Skeletal muscle tissue (tissue), 3 donors: ENCODE measurements at regions not wholly inside any gene's neighbourhood (a gene's known extent, or its start where the extent isn't known, plus 50 kb on each side); places are given as distances from the start of the nearest gene placed in this dataset.

Experiments used
- H3K27ac ChIP-seq: one replicate; pipeline ENCODE4 v1.7.0; 2013; ENCODE audit warnings: mild to moderate bottlenecking, low read depth, low read length, inconsistent platforms
- H3K27me3 ChIP-seq, 3 donors: one replicate each; pipeline ENCODE4 v1.7.0; 2013; ENCODE audit warnings: low read length in 3 of 3; ENCODE audit not compliant: control insufficient read depth in 3 of 3, insufficient read depth in 3 of 3
- H3K36me3 ChIP-seq, 3 donors: one replicate each; pipeline ENCODE4 v1.7.0; 2013; ENCODE audit warnings: low read length in 3 of 3; ENCODE audit not compliant: control insufficient read depth in 3 of 3, insufficient read depth in 3 of 3
- H3K4me1 ChIP-seq, 3 donors: one replicate each; pipeline ENCODE4 v1.7.0; 2013; ENCODE audit warnings: low read length in 3 of 3, mild to moderate bottlenecking in 3 of 3; ENCODE audit not compliant: control insufficient read depth in 3 of 3, insufficient read depth in 3 of 3
- H3K4me3 ChIP-seq, 3 donors: one replicate each; pipeline ENCODE4 v1.7.0; 2013; ENCODE audit warnings: low read length in 3 of 3
- H3K9ac ChIP-seq, 3 donors: one replicate each; pipeline ENCODE4 v1.7.0; 2013; ENCODE audit warnings: low read length in 3 of 3, mild to moderate bottlenecking in 3 of 3, moderate library complexity in 2 of 3, low read depth in 1 of 3
- H3K9me3 ChIP-seq, 3 donors: one replicate each; pipeline ENCODE4 v1.7.0; 2013; ENCODE audit warnings: low read length in 3 of 3; ENCODE audit not compliant: control insufficient read depth in 3 of 3
- donor health status: Osteomylitis.

GRCh38 chr1:118340928-118341910, 156.2 kb upstream of the SPAG17 start:
- Histone ChIP-seq H3K36me3 (no peaks in the 10 kb centered on the region), H3K4me3 (no peak overlapping the region), H3K9ac (no peak overlapping the region), H3K27ac (no peak overlapping the region), H3K27me3 (no peaks in the 10 kb centered on the region), H3K9me3 (no peaks in the 10 kb centered on the region), H3K4me1 (peaks cover 0 to 7% (median 0%) of the 10 kb centered on the region in 3 donors)

DNA sequence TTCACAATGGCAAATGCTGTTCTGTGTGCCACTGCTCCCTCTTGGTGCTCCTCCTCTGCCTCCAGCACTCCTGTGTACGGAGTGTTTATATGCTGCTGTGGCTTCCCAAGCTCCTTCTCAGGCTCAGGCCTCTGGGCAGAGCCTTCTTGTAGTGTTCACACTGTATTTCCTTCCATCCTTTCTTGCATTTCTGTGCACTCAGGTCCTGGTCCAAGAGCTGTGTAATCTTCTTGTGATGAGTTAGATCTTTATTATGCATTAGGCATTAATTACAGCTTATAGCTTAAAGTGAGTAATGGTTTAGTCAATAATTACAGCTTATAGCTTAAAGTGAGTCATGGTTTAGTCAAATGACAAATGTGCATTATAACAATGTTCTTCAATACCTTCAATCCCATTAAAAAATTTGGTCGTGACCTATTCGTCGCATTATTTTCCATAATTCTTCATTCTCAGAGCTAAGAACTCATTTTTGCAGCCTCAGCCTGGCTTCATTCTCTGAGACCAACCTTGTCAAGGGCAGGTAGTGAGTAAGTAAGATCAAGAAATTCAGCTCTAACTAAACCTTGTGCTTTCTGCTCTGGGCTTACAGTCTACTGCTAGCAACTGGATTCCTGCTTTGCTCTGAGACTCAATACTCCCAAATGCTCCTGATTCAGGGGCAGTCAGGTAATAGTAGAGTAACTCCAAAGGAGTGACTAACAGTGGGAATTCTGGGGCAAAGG, 154.5 kb upstream of the SPAG17 start:
- no peaks in the 10 kb centered on the region for H3K36me3 ChIP-seq
- H3K9me3 ChIP-seq, result no peaks in the 10 kb centered on the region
- H3K27me3 ChIP-seq, result no peaks in the 10 kb centered on the region
- H3K9ac ChIP-seq, result no peak overlapping the region
- no peak overlapping the region for H3K27ac ChIP-seq
- H3K4me1 ChIP-seq, result peaks cover 0 to 7% (median 0%) of the 10 kb centered on the region in 3 donors
- no peak overlapping the region for H3K4me3 ChIP-seq

DNA sequence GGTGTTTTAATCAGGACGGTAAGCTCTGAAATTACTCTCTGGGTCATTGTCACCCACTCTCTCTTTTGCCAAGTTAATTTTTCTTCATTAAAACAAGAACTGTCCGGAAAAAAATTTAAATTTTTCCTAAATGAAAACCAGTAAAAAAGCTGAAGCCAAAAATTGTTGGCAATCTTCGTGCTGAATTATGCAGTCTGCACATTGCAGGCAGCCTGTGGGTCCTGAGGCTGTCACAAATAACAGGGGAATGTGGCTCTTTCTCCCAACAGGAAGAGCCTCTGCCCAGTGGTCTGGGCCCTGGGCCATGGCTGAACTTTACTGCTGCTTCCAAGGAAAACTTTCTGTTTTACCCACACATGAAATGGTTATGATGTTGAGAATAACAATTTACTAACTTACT, 153.9 kb upstream of the SPAG17 start:
- Histone ChIP-seq H3K36me3 (no peaks in the 10 kb centered on the region), H3K27ac (no peak overlapping the region), H3K4me3 (no peak overlapping the region), H3K9ac (no peak overlapping the region), H3K4me1 (peaks cover 0 to 7% (median 0%) of the 10 kb centered on the region in 3 donors), H3K9me3 (no peaks in the 10 kb centered on the region), H3K27me3 (no peaks in the 10 kb centered on the region)

DNA sequence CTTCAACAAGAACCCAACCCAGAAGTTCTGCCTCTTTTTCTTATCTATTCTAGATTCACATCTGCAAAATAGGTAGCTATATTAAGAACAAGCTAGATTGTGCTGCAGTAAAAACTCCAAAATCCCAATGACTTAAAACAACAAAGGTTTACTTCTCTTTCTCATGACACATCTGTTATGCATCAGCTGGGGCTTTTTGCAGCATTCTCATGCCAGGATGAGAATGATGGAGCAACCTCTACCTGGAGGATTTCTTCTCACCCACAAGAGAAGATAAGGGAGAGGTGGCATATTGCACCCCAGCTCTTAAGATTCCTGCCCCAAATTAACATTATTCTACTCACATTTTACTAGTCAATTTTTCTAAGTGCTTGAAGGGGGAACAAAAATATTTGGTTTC, 152.3 kb upstream of the SPAG17 start:
- no peaks in the 10 kb centered on the region for H3K9me3 ChIP-seq
- peaks cover 0 to 7% (median 0%) of the 10 kb centered on the region in 3 donors for H3K4me1 ChIP-seq
- no peak overlapping the region for H3K4me3 ChIP-seq
- no peaks in the 10 kb centered on the region for H3K36me3 ChIP-seq
- H3K9ac ChIP-seq, result no peak overlapping the region
- H3K27me3 ChIP-seq, result no peaks in the 10 kb centered on the region
- no peak overlapping the region for H3K27ac ChIP-seq

GRCh38 chr1:118335331-118335732, 150.3 kb upstream of the SPAG17 start:
- Histone ChIP-seq H3K9me3 (no peaks in the 10 kb centered on the region), H3K4me3 (no peak overlapping the region), H3K27ac (no peak overlapping the region), H3K36me3 (no peaks in the 10 kb centered on the region), H3K9ac (no peak overlapping the region), H3K4me1 (peaks cover 0 to 5% (median 0%) of the 10 kb centered on the region in 3 donors), H3K27me3 (no peaks in the 10 kb centered on the region)

DNA sequence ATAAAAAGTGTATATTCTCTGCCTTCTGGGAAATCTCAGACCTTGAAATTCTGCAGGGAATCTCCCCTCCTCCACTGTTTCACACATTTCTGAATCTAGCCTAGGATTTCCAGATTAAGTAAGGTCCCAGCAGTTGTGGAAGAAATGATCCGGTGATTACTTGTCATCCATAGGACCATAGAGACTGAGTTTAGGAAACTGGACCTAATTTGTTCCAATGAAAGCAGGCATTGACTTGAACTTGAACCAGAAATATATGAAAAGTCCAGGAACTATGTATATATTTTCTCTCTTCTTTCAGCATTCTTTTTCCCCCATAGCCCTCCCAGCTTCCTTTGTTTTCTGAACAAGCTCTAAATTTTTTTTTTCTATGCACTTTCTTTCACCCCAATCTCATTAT, 149.5 kb upstream of the SPAG17 start:
- H3K27ac ChIP-seq, result no peak overlapping the region
- H3K27me3 ChIP-seq, result no peaks in the 10 kb centered on the region
- no peak overlapping the region for H3K4me3 ChIP-seq
- peaks cover 0 to 5% (median 0%) of the 10 kb centered on the region in 3 donors for H3K4me1 ChIP-seq
- H3K36me3 ChIP-seq, result no peaks in the 10 kb centered on the region
- H3K9me3 ChIP-seq, result no peaks in the 10 kb centered on the region
- no peak overlapping the region for H3K9ac ChIP-seq

GRCh38 chr1:118333601-118334210, 148.7 kb upstream of the SPAG17 start:
- Histone ChIP-seq H3K9ac (no peak overlapping the region), H3K27ac (no peak overlapping the region), H3K4me1 (no peaks in the 10 kb centered on the region), H3K36me3 (no peaks in the 10 kb centered on the region), H3K9me3 (no peaks in the 10 kb centered on the region), H3K27me3 (no peaks in the 10 kb centered on the region), H3K4me3 (no peak overlapping the region)

DNA sequence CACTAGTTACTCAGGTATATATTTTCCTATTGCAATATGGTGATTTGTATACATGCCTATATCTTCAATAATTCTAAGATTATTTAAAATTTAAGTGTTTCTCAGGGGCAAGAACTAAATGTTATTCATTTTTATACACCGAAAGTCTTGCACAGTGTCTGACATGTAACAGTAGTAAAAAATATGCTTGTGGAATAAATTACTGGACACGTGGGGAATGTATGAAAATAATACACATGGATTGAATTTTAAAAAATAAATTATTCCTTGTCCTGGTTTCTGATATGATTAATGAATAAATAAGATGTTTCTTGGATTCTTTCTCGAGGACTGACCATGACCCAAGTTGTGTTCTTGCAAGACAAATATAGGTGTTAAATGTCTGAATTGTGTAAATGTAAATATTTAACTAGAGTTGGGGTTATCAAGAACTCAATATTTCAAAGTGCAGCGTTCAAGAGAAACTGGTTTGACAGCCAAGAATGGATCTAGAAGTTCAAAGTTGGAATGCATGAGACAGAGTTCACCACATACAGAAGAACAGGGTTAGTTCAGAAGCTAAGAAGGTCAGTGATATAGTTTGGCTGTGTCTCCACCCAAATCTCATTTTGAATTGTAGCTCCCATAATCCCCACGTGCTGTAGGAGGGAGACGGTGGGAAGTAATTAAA, 142.1 kb upstream of the SPAG17 start:
- Histone ChIP-seq H3K9me3 (no peaks in the 10 kb centered on the region), H3K27ac (no peak overlapping the region), H3K36me3 (no peaks in the 10 kb centered on the region), H3K4me1 (peaks cover 0 to 3% (median 3%) of the 10 kb centered on the region in 3 donors), H3K9ac (no peak overlapping the region), H3K4me3 (no peak overlapping the region), H3K27me3 (no peaks in the 10 kb centered on the region)

DNA sequence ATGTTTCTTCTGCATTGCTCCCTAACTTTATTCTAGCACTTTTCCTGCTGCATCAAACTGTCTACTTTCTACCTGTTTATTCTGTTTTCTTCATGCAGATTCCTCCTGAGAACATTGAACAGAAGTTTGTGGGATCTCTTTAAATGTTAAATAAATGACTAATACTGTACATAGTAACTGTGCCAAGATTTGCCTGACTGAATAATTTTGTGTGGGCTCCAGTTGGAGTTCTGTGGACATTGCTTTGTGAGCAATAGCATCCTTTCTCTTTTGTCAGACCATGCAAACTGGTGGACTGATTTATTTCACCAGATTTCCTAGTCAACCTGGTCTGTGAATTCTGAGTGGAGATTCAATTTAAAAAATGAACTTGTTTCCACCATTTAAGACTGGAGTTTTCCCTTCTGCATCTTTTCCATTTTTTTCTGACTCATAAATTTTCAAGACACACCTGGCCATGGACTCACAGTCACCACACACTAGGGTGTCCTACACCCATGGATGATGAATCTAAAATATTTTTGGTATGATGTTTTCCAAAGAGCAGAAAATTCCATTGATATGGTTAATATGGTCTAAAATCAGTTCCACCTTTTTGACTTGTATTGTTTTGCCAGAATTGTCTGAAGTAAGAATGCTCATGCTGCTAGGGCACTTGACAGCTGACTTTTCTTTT, 140.7 kb upstream of the SPAG17 start:
- H3K27me3 ChIP-seq, result no peaks in the 10 kb centered on the region
- no peak overlapping the region for H3K27ac ChIP-seq
- no peaks in the 10 kb centered on the region for H3K9me3 ChIP-seq
- peaks cover 0 to 4% (median 3%) of the 10 kb centered on the region in 3 donors for H3K4me1 ChIP-seq
- H3K9ac ChIP-seq, result no peak overlapping the region
- no peak overlapping the region for H3K4me3 ChIP-seq
- no peaks in the 10 kb centered on the region for H3K36me3 ChIP-seq
